K562 (cell line): ENCODE measurements at regions not wholly inside any gene's neighbourhood (a gene's known extent, or its start where the extent isn't known, plus 50 kb on each side); places are given as distances from the start of the nearest gene placed in this dataset.

Experiments
- ATAC-seq: fragments of 200-7000 bp; cut with Tn5 transposase; 3 replicates; pipeline ENCODE4 v1.9.1; 2020; ENCODE audit warnings: moderate library complexity
- BruUV-seq: library from RNA; stranded (reverse); fragments of 400-500 nt; replicated peaks from 2 replicates; lab custom pipeline; 2021; lab: Mats Ljungman, UMichigan
- CTCF ChIA-PET: fragments of 300-600 bp; formaldehyde crosslinking; extraction: SDS; loops from one replicate; lab custom pipeline; 2021; ENCODE audit warnings: low intra/inter-chr PET ratio; lab: Yijun Ruan, JAX
- POLR2A ChIA-PET: fragments of 300-600, 350-650 bp; sonication (Branson Sonifier 250); formaldehyde crosslinking; extraction: SDS; loops from one replicate; lab custom pipeline; 2021; ENCODE audit warnings: antibody characterized with exemption, inconsistent platforms; lab: Yijun Ruan, JAX
- DNase-seq, 4 experiments: peaks; one replicate each; pipeline versions ENCODE4 v3.0.0 to v3.0.0-alpha.2; 2011 to 2018; ENCODE audit warnings: low spot score in 3 of 4, mixed read lengths in 3 of 4; ENCODE audit errors: extremely low read depth in 1 of 4
- FAIRE-seq: peaks from 2 replicates; lab custom pipeline; 2011; peaks lifted over from hg19 to GRCh38; lab: Jason Lieb, UNC
- H2AFZ ChIP-seq: 2 replicates; pipeline ENCODE4 v1.6.0; 2011; ENCODE audit warnings: low read depth, low read length, control low read depth, inconsistent platforms
- H3K27ac ChIP-seq: fragments of 200-600 bp; 3 replicates; pipeline ENCODE4 v1.8.0; 2011; ENCODE audit warnings: low read depth, mild to moderate bottlenecking, control low read depth, inconsistent platforms, low read length, moderate library complexity, mixed read lengths; ENCODE audit errors: extremely low read depth
- H3K27me3 ChIP-seq, 2 experiments: fragments of 300-600 bp in 1 of 2; 2 replicates in 1 of 2; 3 replicates in 1 of 2; pipeline versions ENCODE4 v1.6.0 to v1.8.0; 2011; ENCODE audit warnings: inconsistent platforms in 2 of 2, low read length in 2 of 2, mild to moderate bottlenecking in 1 of 2, mixed read lengths in 1 of 2, moderate library complexity in 1 of 2; ENCODE audit not compliant: control insufficient read depth in 2 of 2, insufficient read depth in 2 of 2
- H3K36me3 ChIP-seq: fragments of 300-600 bp; 3 replicates; pipeline ENCODE4 v1.8.0; 2011; ENCODE audit warnings: mild to moderate bottlenecking, low read length, inconsistent platforms; ENCODE audit not compliant: control insufficient read depth, insufficient read depth
- H3K4me1 ChIP-seq, 2 experiments: fragments of 200-600 bp in 1 of 2; replicated peaks in 1 of 2; 2 replicates in 1 of 2; 3 replicates in 1 of 2; pipeline versions ENCODE4 v1.5.1 to v1.8.0; 2011; ENCODE audit warnings: inconsistent platforms in 2 of 2, low read length in 2 of 2, mild to moderate bottlenecking in 1 of 2, mixed read lengths in 1 of 2, moderate library complexity in 1 of 2; ENCODE audit not compliant: control insufficient read depth in 2 of 2, insufficient read depth in 2 of 2
- H3K4me2 ChIP-seq: 2 replicates; pipeline ENCODE4 v1.6.1; 2011; ENCODE audit warnings: low read length, control low read depth, inconsistent platforms, mixed read lengths; ENCODE audit not compliant: insufficient read depth
- H3K4me3 ChIP-seq: fragments of 200-600 bp; sonication (generic), shearing (Covaris generic); 2 replicates; pipeline ENCODE4 v1.5.1; 2016; ENCODE audit warnings: control low read depth, inconsistent platforms
- H3K79me2 ChIP-seq: fragments of 200-600 bp; 3 replicates; pipeline ENCODE4 v1.8.0; 2011; ENCODE audit warnings: low read length, inconsistent platforms; ENCODE audit not compliant: control insufficient read depth, insufficient read depth
- H3K9ac ChIP-seq, 2 experiments: 2 replicates each; pipeline versions ENCODE4 v1.6.0 to v1.6.1; 2011; ENCODE audit warnings: low read depth in 2 of 2, low read length in 2 of 2, control low read depth in 1 of 2, inconsistent platforms in 1 of 2, mild to moderate bottlenecking in 1 of 2, mixed read lengths in 1 of 2; ENCODE audit not compliant: insufficient read depth in 1 of 2
- H3K9me1 ChIP-seq: one replicate; pipeline ENCODE4 v1.6.0; 2011; ENCODE audit warnings: inconsistent platforms, mild to moderate bottlenecking, low read length, moderate library complexity; ENCODE audit not compliant: control insufficient read depth, insufficient read depth
- H3K9me3 ChIP-seq: replicated peaks from 2 replicates; pipeline ENCODE4 v1.5.1; 2011; ENCODE audit warnings: low read depth, low read length, inconsistent platforms; ENCODE audit not compliant: control insufficient read depth, insufficient read depth
- H4K20me1 ChIP-seq: replicated peaks from 2 replicates; pipeline ENCODE4 v1.6.1; 2011; ENCODE audit warnings: low read length, inconsistent platforms, mixed read lengths; ENCODE audit not compliant: control insufficient read depth, insufficient read depth
- ARNT ChIP-seq, 2 experiments: fragments of 450-650 bp; IDR thresholded peaks; 2 replicates each; pipeline ENCODE4 v1.6.1; 2016; ENCODE audit warnings: mild to moderate bottlenecking in 1 of 2
- DPF2 ChIP-seq: fragments of 450-650 bp; IDR thresholded peaks from 2 replicates; pipeline ENCODE4 v1.6.1; 2016
- E2F3 ChIP-seq: fragments of 250-450 bp; sonication (Bioruptor Pico); IDR thresholded peaks from 2 replicates; pipeline ENCODE4 v1.4.0; 2020; ENCODE audit warnings: mild to moderate bottlenecking
- FOSL1 ChIP-seq: fragments of 200-800 bp; sonication (Bioruptor generic); conservative IDR thresholded peaks from 2 replicates; pipeline ENCODE4 v1.6.1; 2016; ENCODE audit warnings: missing genetic modification characterization, missing compliant biosample characterization
- HDAC8 ChIP-seq: fragments of 450-650 bp; IDR thresholded peaks from 2 replicates; pipeline ENCODE4 v1.6.1; 2016; ENCODE audit warnings: mild to moderate bottlenecking, missing genetic modification characterization, moderate library complexity, missing compliant biosample characterization
- HNRNPK ChIP-seq: fragments of 200-400 bp; formaldehyde crosslinking; IDR thresholded peaks from one replicate; pipeline ENCODE4 v1.6.1; 2018; ENCODE audit warnings: mild to moderate bottlenecking, low read depth, low read length; ENCODE audit not compliant: poor library complexity, severe bottlenecking
- IFI16 ChIP-seq: fragments of 250-450 bp; sonication (Bioruptor Pico); IDR thresholded peaks from 2 replicates; pipeline ENCODE4 v2.1.2; 2022; ENCODE audit warnings: mild to moderate bottlenecking, inconsistent platforms
- KLF10 ChIP-seq: fragments of 250-450 bp; sonication (Bioruptor Pico); IDR thresholded peaks from 2 replicates; pipeline ENCODE4 v1.6.1; 2021; ENCODE audit warnings: matching md5 sums
- MBD2 ChIP-seq: sonication (generic); IDR thresholded peaks from 2 replicates; pipeline ENCODE4 v1.6.1; 2016; ENCODE audit warnings: low read depth, borderline replicate concordance
- PHF8 ChIP-seq: fragments of 200-600 bp; sonication (generic); IDR thresholded peaks from 2 replicates; pipeline ENCODE4 v1.6.1; 2012; ENCODE audit warnings: mixed run types, mild to moderate bottlenecking, inconsistent platforms, low read length, moderate library complexity, borderline replicate concordance
- POLR2B ChIP-seq: fragments of 450-650 bp; IDR thresholded peaks from 2 replicates; pipeline ENCODE4 v1.6.1; 2018; ENCODE audit warnings: low read depth; ENCODE audit not compliant: partially characterized antibody
- POLR3G ChIP-seq: IDR thresholded peaks from 2 replicates; pipeline ENCODE4 v1.6.1; 2011; ENCODE audit not compliant: insufficient read length, insufficient replicate concordance; ENCODE audit errors: extremely low read depth
- SIN3A ChIP-seq, 2 experiments: fragments of 150-350 bp in 1 of 2; IDR thresholded peaks; 2 replicates each; pipeline ENCODE4 v1.6.1; 2011 to 2016; ENCODE audit warnings: borderline replicate concordance in 2 of 2, low read depth in 2 of 2, low read length in 2 of 2, mild to moderate bottlenecking in 2 of 2, moderate library complexity in 2 of 2; ENCODE audit not compliant: control insufficient read depth in 1 of 2
- SPI1 ChIP-seq: IDR thresholded peaks from 2 replicates; pipeline ENCODE4 v1.6.1; 2011; ENCODE audit warnings: low read depth, low read length, control low read depth, borderline replicate concordance
- ZBTB17 ChIP-seq: fragments of 450-650 bp; formaldehyde crosslinking; IDR thresholded peaks from 2 replicates; pipeline ENCODE4 v1.4.0; 2020; ENCODE audit warnings: mild to moderate bottlenecking
- ZNF134 ChIP-seq: fragments of 250-450 bp; sonication (Bioruptor Pico); conservative IDR thresholded peaks from 2 replicates; pipeline ENCODE4 v1.4.0; 2020
- WGBS: fragments of 100-300 bp; shearing (Covaris generic); methylation state at CpG from one replicate; pipeline ENCODE4 v1.1.6; 2016; ENCODE audit warnings: low coverage, mixed read lengths; ENCODE audit not compliant: insufficient coverage; ENCODE audit errors: missing lambda C conversion rate; 5-methylcytosine and 5-hydroxymethylcytosine counted together
- in situ Hi-C: fragments of 300-500 bp; cut with MboI; formaldehyde crosslinking; loops from 4 replicates; pipeline ENCODE4 v1.15.0; 2018; ENCODE audit warnings: inconsistent platforms, mixed read lengths
- intact Hi-C: fragments of 100-400 bp; cut with micrococcal nuclease; formaldehyde crosslinking; loops from 2 replicates; pipeline ENCODE4 v1.14.2; 2022
- TF ChIP-seq, protein P1 (sequence below): fragments of 450-650 bp; formaldehyde crosslinking; conservative IDR thresholded peaks from 2 replicates; pipeline ENCODE4 v1.4.0; 2022; ENCODE audit warnings: mild to moderate bottlenecking, missing genetic modification characterization
- TF ChIP-seq, protein P2 (sequence below): IDR thresholded peaks from 2 replicates; pipeline ENCODE4 v1.6.1; 2011; ENCODE audit not compliant: insufficient read length; ENCODE audit errors: extremely low read depth

DNA sequence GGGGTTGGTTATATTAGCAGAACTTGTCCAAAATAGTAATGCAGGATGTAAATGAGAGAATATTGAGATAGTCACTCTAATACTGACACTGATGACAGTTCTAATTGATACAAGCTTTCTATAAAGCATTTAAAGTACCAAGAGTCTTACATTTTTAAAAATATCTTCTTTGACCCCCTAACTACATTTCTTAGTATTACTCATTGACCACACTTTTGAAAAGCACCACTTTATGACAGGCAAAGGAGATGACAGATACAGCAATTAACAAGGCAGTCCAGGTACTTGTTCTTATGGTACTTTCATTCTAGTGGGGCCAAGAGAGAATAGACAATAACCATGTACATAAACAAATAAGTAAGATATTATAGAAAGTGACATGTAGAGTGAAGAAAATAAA, 139.4 kb upstream of the EYA4 start:
- no peaks in the 10 kb centered on the region for H3K9me1 ChIP-seq
- no peak for FAIRE-seq
- POLR2A ChIA-PET: no interaction called here
- no TSS peak for BruUV-seq
- no peaks in the 10 kb centered on the region for H3K79me2 ChIP-seq
- no peak overlapping the region for H3K9ac ChIP-seq
- CTCF ChIA-PET: no interaction called here
- no peaks in the 10 kb centered on the region for H4K20me1 ChIP-seq
- no peak overlapping the region for H3K4me3 ChIP-seq
- H3K4me1 ChIP-seq: no peaks in the 10 kb centered on the region
- no peak for ATAC-seq
- no peak overlapping the region for H3K27ac ChIP-seq
- H2AFZ ChIP-seq: no peak overlapping the region
- in situ Hi-C loops: no loop called here
- TF ChIP-seq ZNF134 (CRISPR knock-in tag) (no peak), POLR3G (no peak), PHF8 (no peak), FOSL1 (tag) (no peak), POLR2B (no peak), ARNT (IDR thresholded peaks at IDR 0.05) (no peak), SPI1 (no peak)
- TF ChIP-seq, all 486 proteins: peak for 0
- Histone ChIP-seq H3K27me3 (no peaks in the 10 kb centered on the region), H3K4me2 (no peak overlapping the region), H3K36me3 (no peaks in the 10 kb centered on the region), H3K9me3 (no peaks in the 10 kb centered on the region)
- DNase-seq: no peak
- intact Hi-C loops: no loop called here

DNA sequence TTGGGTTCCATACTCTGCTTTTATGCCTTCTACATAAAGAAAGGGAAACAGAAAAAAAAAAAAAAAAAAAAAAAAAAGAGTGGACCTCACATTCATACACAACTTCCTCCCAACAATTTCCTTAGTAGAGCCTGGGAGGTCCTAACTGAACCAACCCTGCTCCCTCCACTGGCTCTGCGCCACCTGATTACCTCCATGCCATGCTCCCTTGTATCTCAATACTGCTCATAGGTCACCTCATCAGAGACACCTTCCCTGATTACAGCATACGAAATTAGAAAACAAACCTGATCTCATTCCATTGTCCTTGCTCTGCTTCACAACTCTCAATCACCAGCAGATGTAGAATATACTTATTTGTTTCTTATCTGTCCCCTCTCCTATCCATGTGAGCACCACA, 134.2 kb upstream of the EYA4 start:
- Histone ChIP-seq H3K27me3 (no peaks in the 10 kb centered on the region), H3K4me1 (no peaks in the 10 kb centered on the region), H3K79me2 (no peaks in the 10 kb centered on the region), H3K4me2 (no peak overlapping the region), H3K9me1 (no peaks in the 10 kb centered on the region), H2AFZ (no peak overlapping the region), H4K20me1 (no peaks in the 10 kb centered on the region), H3K36me3 (no peaks in the 10 kb centered on the region), H3K27ac (no peak overlapping the region), H3K9ac (no peak overlapping the region), H3K9me3 (no peaks in the 10 kb centered on the region), H3K4me3 (no peak overlapping the region)
- intact Hi-C loops (no loop called here), in situ Hi-C loops (no loop called here)
- ChIA-PET POLR2A (no interaction called here), CTCF (no interaction called here)
- BruUV-seq: no TSS peak
- FAIRE-seq (no peak), ATAC-seq (no peak), DNase-seq (no peak)
- WGBS: 0% methylated on average over 2 of the region's 2 CpGs
- TF ChIP-seq MBD2: no peak
- TF ChIP-seq IFI16 (CRISPR knock-in tag): no peak
- TF ChIP-seq, protein P1, sequence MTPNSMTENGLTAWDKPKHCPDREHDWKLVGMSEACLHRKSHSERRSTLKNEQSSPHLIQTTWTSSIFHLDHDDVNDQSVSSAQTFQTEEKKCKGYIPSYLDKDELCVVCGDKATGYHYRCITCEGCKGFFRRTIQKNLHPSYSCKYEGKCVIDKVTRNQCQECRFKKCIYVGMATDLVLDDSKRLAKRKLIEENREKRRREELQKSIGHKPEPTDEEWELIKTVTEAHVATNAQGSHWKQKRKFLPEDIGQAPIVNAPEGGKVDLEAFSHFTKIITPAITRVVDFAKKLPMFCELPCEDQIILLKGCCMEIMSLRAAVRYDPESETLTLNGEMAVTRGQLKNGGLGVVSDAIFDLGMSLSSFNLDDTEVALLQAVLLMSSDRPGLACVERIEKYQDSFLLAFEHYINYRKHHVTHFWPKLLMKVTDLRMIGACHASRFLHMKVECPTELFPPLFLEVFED (CRISPR knock-in tag): no peak
- TF ChIP-seq, protein P2, sequence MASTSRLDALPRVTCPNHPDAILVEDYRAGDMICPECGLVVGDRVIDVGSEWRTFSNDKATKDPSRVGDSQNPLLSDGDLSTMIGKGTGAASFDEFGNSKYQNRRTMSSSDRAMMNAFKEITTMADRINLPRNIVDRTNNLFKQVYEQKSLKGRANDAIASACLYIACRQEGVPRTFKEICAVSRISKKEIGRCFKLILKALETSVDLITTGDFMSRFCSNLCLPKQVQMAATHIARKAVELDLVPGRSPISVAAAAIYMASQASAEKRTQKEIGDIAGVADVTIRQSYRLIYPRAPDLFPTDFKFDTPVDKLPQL: no peak
- TF ChIP-seq E2F3 (CRISPR knock-in tag): no peak
- TF ChIP-seq DPF2: no peak
- no peak for TF ChIP-seq ZBTB17 (CRISPR knock-in tag)
- no peak for TF ChIP-seq KLF10 (CRISPR knock-in tag)
- no peak for TF ChIP-seq HDAC8 (tag)
- no peak for TF ChIP-seq HNRNPK
- no peak for TF ChIP-seq SIN3A (IDR thresholded peaks at IDR 0.05; ENCODE audit: borderline replicate concordance in 2 of 2, control insufficient read depth in 1 of 2, low read depth in 2 of 2, low read length in 2 of 2)
